ENCODE measurements at regions not wholly inside any gene's neighbourhood (a gene's known extent, or its start where the extent isn't known, plus 50 kb on each side); places are given as distances from the start of the nearest gene placed in this dataset.

DNA sequence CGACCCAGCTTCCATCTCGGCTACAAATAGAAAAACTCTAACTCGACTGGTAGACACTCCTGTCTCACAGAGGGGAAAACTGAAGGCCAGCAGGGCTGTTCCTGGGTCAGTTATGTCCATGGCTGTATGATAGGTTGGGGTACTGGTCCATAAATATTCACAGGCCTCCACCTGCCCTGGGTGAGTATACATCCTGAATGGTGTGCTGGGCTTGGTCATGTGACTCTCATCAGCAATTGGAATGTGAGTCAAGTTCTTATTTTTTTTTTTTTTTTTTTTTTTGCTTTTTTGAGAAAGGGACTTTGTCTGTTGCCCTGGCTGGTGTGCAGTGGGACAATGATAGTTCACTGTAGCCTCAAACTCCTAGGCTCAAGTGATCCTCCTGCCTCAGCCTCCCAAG is 58.3 kb upstream of the NEK6 start:
- TF ChIP-seq, protein P1, sequence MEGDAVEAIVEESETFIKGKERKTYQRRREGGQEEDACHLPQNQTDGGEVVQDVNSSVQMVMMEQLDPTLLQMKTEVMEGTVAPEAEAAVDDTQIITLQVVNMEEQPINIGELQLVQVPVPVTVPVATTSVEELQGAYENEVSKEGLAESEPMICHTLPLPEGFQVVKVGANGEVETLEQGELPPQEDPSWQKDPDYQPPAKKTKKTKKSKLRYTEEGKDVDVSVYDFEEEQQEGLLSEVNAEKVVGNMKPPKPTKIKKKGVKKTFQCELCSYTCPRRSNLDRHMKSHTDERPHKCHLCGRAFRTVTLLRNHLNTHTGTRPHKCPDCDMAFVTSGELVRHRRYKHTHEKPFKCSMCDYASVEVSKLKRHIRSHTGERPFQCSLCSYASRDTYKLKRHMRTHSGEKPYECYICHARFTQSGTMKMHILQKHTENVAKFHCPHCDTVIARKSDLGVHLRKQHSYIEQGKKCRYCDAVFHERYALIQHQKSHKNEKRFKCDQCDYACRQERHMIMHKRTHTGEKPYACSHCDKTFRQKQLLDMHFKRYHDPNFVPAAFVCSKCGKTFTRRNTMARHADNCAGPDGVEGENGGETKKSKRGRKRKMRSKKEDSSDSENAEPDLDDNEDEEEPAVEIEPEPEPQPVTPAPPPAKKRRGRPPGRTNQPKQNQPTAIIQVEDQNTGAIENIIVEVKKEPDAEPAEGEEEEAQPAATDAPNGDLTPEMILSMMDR (conservative IDR thresholded peaks at IDR 0.05; ENCODE audit: low read length) = no peak
- TF ChIP-seq EZH2phosphoT487 (IDR thresholded peaks at IDR 0.05; ENCODE audit: borderline replicate concordance) = no peak
